Tibial artery (tissue), 4 donors: ENCODE measurements at regions not wholly inside any gene's neighbourhood (a gene's known extent, or its start where the extent isn't known, plus 50 kb on each side); places are given as distances from the start of the nearest gene placed in this dataset.

ENCODE experiments used
- DNase-seq, 2 donors: peaks; one replicate each; pipeline ENCODE4 v3.0.0-alpha.2; 2019
- H3K27ac ChIP-seq, 2 donors: fragments of 200-600 bp; sonication (generic) in 1 of 2; 1 replicate in 1 of 2; 2 replicates in 1 of 2; pipeline ENCODE4 v1.5.1; 2018 to 2019; ENCODE audit warnings: mild to moderate bottlenecking in 1 of 2
- H3K27me3 ChIP-seq, 2 donors: fragments of 200-600 bp; sonication (generic) in 1 of 2; one replicate each; pipeline versions ENCODE4 v1.5.1 to v1.6.0; 2016 to 2019
- H3K36me3 ChIP-seq, 3 donors: fragments of 200-600 bp; sonication (generic) in 2 of 3; one replicate each; pipeline ENCODE4 v1.5.1; 2016 to 2019; ENCODE audit warnings: mild to moderate bottlenecking in 2 of 3
- H3K4me1 ChIP-seq, 4 donors: fragments of 200-600 bp; sonication (generic) in 2 of 4; 1 replicate in 3 of 4; 2 replicates in 1 of 4; pipeline ENCODE4 v1.5.1; 2016 to 2019
- H3K4me3 ChIP-seq, 2 donors: fragments of 200-600 bp; sonication (generic) in 1 of 2; 1 replicate in 1 of 2; 2 replicates in 1 of 2; pipeline ENCODE4 v1.5.1; 2018 to 2019; ENCODE audit warnings: mild to moderate bottlenecking in 2 of 2
- H3K9me3 ChIP-seq, 3 donors: fragments of 200-600 bp; sonication (generic) in 1 of 3; one replicate each; pipeline ENCODE4 v1.5.1; 2016 to 2019
- CTCF ChIP-seq, 2 experiments: fragments of 200-600 bp in 1 of 2; fragments of 450-650 bp in 1 of 2; IDR thresholded peaks; one replicate each; pipeline ENCODE4 v1.5.1; 2017 to 2019; ENCODE audit warnings: antibody characterized with exemption in 2 of 2, mild to moderate bottlenecking in 1 of 2, moderate library complexity in 1 of 2
- intact Hi-C: fragments of 100-400 bp; cut with DNase I; formaldehyde crosslinking; loops from one replicate; pipeline ENCODE4 v1.15.0; 2023; ENCODE audit warnings: low total_unique reads

- Histone ChIP-seq H3K9me3 (no peaks in the 10 kb centered on the region), H3K4me1 (no peaks in the 10 kb centered on the region), H3K27me3 (no peaks in the 10 kb centered on the region), H3K36me3 (no peaks in the 10 kb centered on the region), H3K27ac (no peak overlapping the region), H3K4me3 (no peak overlapping the region)
- no peak for DNase-seq
- TF ChIP-seq CTCF (IDR thresholded peaks at IDR 0.05), result no peak
- intact Hi-C loops, result no loop called here
Observed at GRCh38 chr1:181345146-181345545, 138.2 kb upstream of the CACNA1E start.

GRCh38 chr1:181347495-181348390 is 135.6 kb upstream of the CACNA1E start:
- Histone ChIP-seq H3K27me3 (no peaks in the 10 kb centered on the region), H3K4me3 (no peak overlapping the region), H3K4me1 (no peaks in the 10 kb centered on the region), H3K27ac (no peak overlapping the region), H3K36me3 (no peaks in the 10 kb centered on the region), H3K9me3 (no peaks in the 10 kb centered on the region)
- no peak for TF ChIP-seq CTCF (IDR thresholded peaks at IDR 0.05)
- intact Hi-C loops, result no loop called here
- no peak for DNase-seq

- no peak for TF ChIP-seq CTCF (IDR thresholded peaks at IDR 0.05)
Observed at GRCh38 chr1:181349512-181349911, 133.8 kb upstream of the CACNA1E start.

GRCh38 chr1:181350131-181350530 is 133.2 kb upstream of the CACNA1E start:
- Histone ChIP-seq H3K27ac (no peak overlapping the region), H3K9me3 (no peaks in the 10 kb centered on the region), H3K27me3 (no peaks in the 10 kb centered on the region), H3K36me3 (no peaks in the 10 kb centered on the region), H3K4me1 (no peaks in the 10 kb centered on the region), H3K4me3 (no peak overlapping the region)
- TF ChIP-seq CTCF (IDR thresholded peaks at IDR 0.05), result no peak
- intact Hi-C loops, result no loop called here
- no peak for DNase-seq

More at GRCh38 chr1:181349512-181349911, 133.8 kb upstream of the CACNA1E start:
- Histone ChIP-seq H3K36me3 (no peaks in the 10 kb centered on the region), H3K4me3 (no peak overlapping the region), H3K27ac (no peak overlapping the region), H3K27me3 (no peaks in the 10 kb centered on the region), H3K4me1 (no peaks in the 10 kb centered on the region), H3K9me3 (no peaks in the 10 kb centered on the region)
- intact Hi-C loops, result no loop called here
- DNase-seq, result no peak

GRCh38 chr1:181351740-181352139 is 131.6 kb upstream of the CACNA1E start:
- DNase-seq, result no peak
- Histone ChIP-seq H3K9me3 (no peaks in the 10 kb centered on the region), H3K4me1 (no peaks in the 10 kb centered on the region), H3K27me3 (no peaks in the 10 kb centered on the region), H3K36me3 (no peaks in the 10 kb centered on the region), H3K27ac (no peak overlapping the region), H3K4me3 (no peak overlapping the region)
- TF ChIP-seq CTCF (IDR thresholded peaks at IDR 0.05), result no peak
- intact Hi-C loops, result no loop called here
